Neural cell (in vitro differentiated cells): ENCODE measurements at regions not wholly inside any gene's neighbourhood (a gene's known extent, or its start where the extent isn't known, plus 50 kb on each side); places are given as distances from the start of the nearest gene placed in this dataset.

Experiments used
- H2AFZ ChIP-seq: fragments of 200-600, 300-800 bp; sonication (generic), shearing (Covaris generic); 2 replicates; pipeline ENCODE4 v1.6.0; 2014; ENCODE audit warnings: low read depth, mild to moderate bottlenecking, antibody characterized with exemption, low read length, moderate library complexity
- H3F3A ChIP-seq: fragments of 200-600 bp; shearing (Covaris generic); 2 replicates; pipeline ENCODE4 v1.6.1; 2016; ENCODE audit warnings: mild to moderate bottlenecking, moderate library complexity, mixed read lengths, antibody characterized with exemption, low read length; ENCODE audit not compliant: insufficient read depth, poor library complexity, severe bottlenecking
- H3K27ac ChIP-seq: fragments of 200-600, 300-800 bp; sonication (generic), shearing (Covaris generic); 2 replicates; pipeline ENCODE4 v1.5.1; 2014; ENCODE audit warnings: mild to moderate bottlenecking, low read length, moderate library complexity
- H3K27me3 ChIP-seq: fragments of 300-800, 200-600 bp; sonication (generic), shearing (Covaris generic); 2 replicates; pipeline ENCODE4 v1.6.0; 2014; ENCODE audit warnings: mild to moderate bottlenecking, low read depth, low read length, moderate library complexity; ENCODE audit not compliant: insufficient read depth
- H3K36me3 ChIP-seq: fragments of 300-800, 200-600 bp; sonication (generic), shearing (Covaris generic); 2 replicates; pipeline ENCODE4 v1.5.1; 2014; ENCODE audit warnings: mild to moderate bottlenecking, antibody characterized with exemption, low read length, moderate library complexity; ENCODE audit not compliant: insufficient read depth
- H3K4me2 ChIP-seq: fragments of 300-800, 200-600 bp; sonication (generic), shearing (Covaris generic); 2 replicates; pipeline ENCODE4 v1.6.0; 2014; ENCODE audit warnings: mild to moderate bottlenecking, low read length
- H3K4me3 ChIP-seq: fragments of 300-800, 200-600 bp; sonication (generic), shearing (Covaris generic); 2 replicates; pipeline ENCODE4 v1.5.1; 2014; ENCODE audit warnings: mild to moderate bottlenecking, low read length, moderate library complexity
- H3K79me2 ChIP-seq: fragments of 200-600 bp; shearing (Covaris generic); replicated peaks from 2 replicates; pipeline ENCODE4 v1.6.0; 2014; ENCODE audit warnings: mild to moderate bottlenecking, low read length, moderate library complexity; ENCODE audit not compliant: insufficient read depth
- H3K9ac ChIP-seq: fragments of 300-800, 200-600 bp; sonication (generic), shearing (Covaris generic); 2 replicates; pipeline ENCODE4 v1.6.1; 2016; ENCODE audit warnings: mild to moderate bottlenecking, low read length, mixed read lengths
- H3K9me2 ChIP-seq: fragments of 200-600 bp; shearing (Covaris generic); 2 replicates; pipeline ENCODE4 v1.6.1; 2016; ENCODE audit warnings: mild to moderate bottlenecking, low read length, mixed read lengths; ENCODE audit not compliant: insufficient read depth
- H3K9me3 ChIP-seq: fragments of 200-600, 300-800 bp; sonication (generic), shearing (Covaris generic); 2 replicates; pipeline ENCODE4 v1.6.1; 2016; ENCODE audit warnings: mild to moderate bottlenecking, mixed run types, low read length, moderate library complexity, mixed read lengths
- H4K20me1 ChIP-seq: fragments of 200-600 bp; shearing (Covaris generic); 2 replicates; pipeline ENCODE4 v1.6.1; 2016; ENCODE audit warnings: mild to moderate bottlenecking, mixed run types; ENCODE audit not compliant: insufficient read depth
- EP300 ChIP-seq: fragments of 450-650 bp; conservative IDR thresholded peaks from 2 replicates; pipeline ENCODE4 v1.6.1; 2014; ENCODE audit warnings: antibody characterized with exemption, mild to moderate bottlenecking, moderate library complexity; ENCODE audit not compliant: poor library complexity, severe bottlenecking
- EZH2 ChIP-seq: fragments of 200-600, 300-800 bp; shearing (Covaris generic), sonication (generic); IDR thresholded peaks from 2 replicates; pipeline ENCODE4 v1.6.1; 2014; ENCODE audit warnings: antibody characterized with exemption, low read length, borderline replicate concordance, mild to moderate bottlenecking; ENCODE audit not compliant: insufficient read depth, poor library complexity, severe bottlenecking
- MXI1 ChIP-seq: fragments of 450-650 bp; conservative IDR thresholded peaks from 2 replicates; pipeline ENCODE4 v1.6.1; 2014; ENCODE audit warnings: antibody characterized with exemption, mild to moderate bottlenecking; ENCODE audit not compliant: poor library complexity, severe bottlenecking
- POLR2AphosphoS5 ChIP-seq: IDR thresholded peaks from 2 replicates; pipeline ENCODE4 v1.6.1; 2012
- RAD21 ChIP-seq: fragments of 450-650 bp; conservative IDR thresholded peaks from 2 replicates; pipeline ENCODE4 v1.6.1; 2014; ENCODE audit warnings: antibody characterized with exemption, mild to moderate bottlenecking, moderate library complexity
- SMC3 ChIP-seq: fragments of 450-650 bp; conservative IDR thresholded peaks from 2 replicates; pipeline ENCODE4 v1.6.1; 2014; ENCODE audit warnings: antibody characterized with exemption, mild to moderate bottlenecking, moderate library complexity; ENCODE audit not compliant: poor library complexity
- TAF1 ChIP-seq: IDR thresholded peaks from 2 replicates; pipeline ENCODE4 v1.6.1; 2012; ENCODE audit warnings: low read depth
- TF ChIP-seq, protein P1 (sequence below): fragments of 450-650 bp; IDR thresholded peaks from 2 replicates; pipeline ENCODE4 v1.5.1; 2014; ENCODE audit warnings: antibody characterized with exemption, mild to moderate bottlenecking, moderate library complexity; ENCODE audit not compliant: poor library complexity, severe bottlenecking
- TF ChIP-seq, protein P2 (sequence below): IDR thresholded peaks from 2 replicates; pipeline ENCODE4 v1.6.1; 2012; ENCODE audit warnings: borderline replicate concordance

GRCh38 chr6:66190858-66191257, 483.8 kb upstream of the EYS start:
- TF ChIP-seq, protein P1, sequence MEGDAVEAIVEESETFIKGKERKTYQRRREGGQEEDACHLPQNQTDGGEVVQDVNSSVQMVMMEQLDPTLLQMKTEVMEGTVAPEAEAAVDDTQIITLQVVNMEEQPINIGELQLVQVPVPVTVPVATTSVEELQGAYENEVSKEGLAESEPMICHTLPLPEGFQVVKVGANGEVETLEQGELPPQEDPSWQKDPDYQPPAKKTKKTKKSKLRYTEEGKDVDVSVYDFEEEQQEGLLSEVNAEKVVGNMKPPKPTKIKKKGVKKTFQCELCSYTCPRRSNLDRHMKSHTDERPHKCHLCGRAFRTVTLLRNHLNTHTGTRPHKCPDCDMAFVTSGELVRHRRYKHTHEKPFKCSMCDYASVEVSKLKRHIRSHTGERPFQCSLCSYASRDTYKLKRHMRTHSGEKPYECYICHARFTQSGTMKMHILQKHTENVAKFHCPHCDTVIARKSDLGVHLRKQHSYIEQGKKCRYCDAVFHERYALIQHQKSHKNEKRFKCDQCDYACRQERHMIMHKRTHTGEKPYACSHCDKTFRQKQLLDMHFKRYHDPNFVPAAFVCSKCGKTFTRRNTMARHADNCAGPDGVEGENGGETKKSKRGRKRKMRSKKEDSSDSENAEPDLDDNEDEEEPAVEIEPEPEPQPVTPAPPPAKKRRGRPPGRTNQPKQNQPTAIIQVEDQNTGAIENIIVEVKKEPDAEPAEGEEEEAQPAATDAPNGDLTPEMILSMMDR, result no peak
- TF ChIP-seq POLR2AphosphoS5, result no peak
- TF ChIP-seq, protein P2, sequence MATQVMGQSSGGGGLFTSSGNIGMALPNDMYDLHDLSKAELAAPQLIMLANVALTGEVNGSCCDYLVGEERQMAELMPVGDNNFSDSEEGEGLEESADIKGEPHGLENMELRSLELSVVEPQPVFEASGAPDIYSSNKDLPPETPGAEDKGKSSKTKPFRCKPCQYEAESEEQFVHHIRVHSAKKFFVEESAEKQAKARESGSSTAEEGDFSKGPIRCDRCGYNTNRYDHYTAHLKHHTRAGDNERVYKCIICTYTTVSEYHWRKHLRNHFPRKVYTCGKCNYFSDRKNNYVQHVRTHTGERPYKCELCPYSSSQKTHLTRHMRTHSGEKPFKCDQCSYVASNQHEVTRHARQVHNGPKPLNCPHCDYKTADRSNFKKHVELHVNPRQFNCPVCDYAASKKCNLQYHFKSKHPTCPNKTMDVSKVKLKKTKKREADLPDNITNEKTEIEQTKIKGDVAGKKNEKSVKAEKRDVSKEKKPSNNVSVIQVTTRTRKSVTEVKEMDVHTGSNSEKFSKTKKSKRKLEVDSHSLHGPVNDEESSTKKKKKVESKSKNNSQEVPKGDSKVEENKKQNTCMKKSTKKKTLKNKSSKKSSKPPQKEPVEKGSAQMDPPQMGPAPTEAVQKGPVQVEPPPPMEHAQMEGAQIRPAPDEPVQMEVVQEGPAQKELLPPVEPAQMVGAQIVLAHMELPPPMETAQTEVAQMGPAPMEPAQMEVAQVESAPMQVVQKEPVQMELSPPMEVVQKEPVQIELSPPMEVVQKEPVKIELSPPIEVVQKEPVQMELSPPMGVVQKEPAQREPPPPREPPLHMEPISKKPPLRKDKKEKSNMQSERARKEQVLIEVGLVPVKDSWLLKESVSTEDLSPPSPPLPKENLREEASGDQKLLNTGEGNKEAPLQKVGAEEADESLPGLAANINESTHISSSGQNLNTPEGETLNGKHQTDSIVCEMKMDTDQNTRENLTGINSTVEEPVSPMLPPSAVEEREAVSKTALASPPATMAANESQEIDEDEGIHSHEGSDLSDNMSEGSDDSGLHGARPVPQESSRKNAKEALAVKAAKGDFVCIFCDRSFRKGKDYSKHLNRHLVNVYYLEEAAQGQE, result no peak
- no peak for TF ChIP-seq RAD21
- no peak for TF ChIP-seq EZH2
- TF ChIP-seq SMC3, result no peak
- TF ChIP-seq MXI1, result no peak
- TF ChIP-seq EP300, result no peak
- no peaks in the 10 kb centered on the region for H3K27me3 ChIP-seq
- no peak overlapping the region for H2AFZ ChIP-seq
- no peaks in the 10 kb centered on the region for H3K9me2 ChIP-seq
- no peak overlapping the region for H3K4me2 ChIP-seq
- no peaks in the 10 kb centered on the region for H3K9me3 ChIP-seq
- no peaks in the 10 kb centered on the region for H3F3A ChIP-seq
- no peaks in the 10 kb centered on the region for H4K20me1 ChIP-seq
- H3K79me2 ChIP-seq, result no peaks in the 10 kb centered on the region
- H3K9ac ChIP-seq, result no peak overlapping the region
- H3K4me3 ChIP-seq, result no peak overlapping the region
- no peaks in the 10 kb centered on the region for H3K36me3 ChIP-seq
- H3K27ac ChIP-seq, result no peak overlapping the region

- no peak overlapping the region for H2AFZ ChIP-seq
- no peak overlapping the region for H3K9ac ChIP-seq
- no peaks in the 10 kb centered on the region for H4K20me1 ChIP-seq
- no peak overlapping the region for H3K27ac ChIP-seq
- H3K9me2 ChIP-seq, result no peaks in the 10 kb centered on the region
- no peaks in the 10 kb centered on the region for H3F3A ChIP-seq
- H3K4me3 ChIP-seq, result no peak overlapping the region
- no peaks in the 10 kb centered on the region for H3K27me3 ChIP-seq
- no peak for TF ChIP-seq MXI1
- no peaks in the 10 kb centered on the region for H3K9me3 ChIP-seq
- H3K79me2 ChIP-seq, result no peaks in the 10 kb centered on the region
- no peaks in the 10 kb centered on the region for H3K36me3 ChIP-seq
- H3K4me2 ChIP-seq, result no peak overlapping the region
These were observed 482.9 kb upstream of the EYS start for GRCh38 chr6:66189915-66190314.

GRCh38 chr6:66186756-66187155, 479.7 kb upstream of the EYS start:
- no peak overlapping the region for H3K27ac ChIP-seq
- H4K20me1 ChIP-seq, result no peaks in the 10 kb centered on the region
- H3K79me2 ChIP-seq, result no peaks in the 10 kb centered on the region
- no peaks in the 10 kb centered on the region for H3K9me2 ChIP-seq
- no peaks in the 10 kb centered on the region for H3K36me3 ChIP-seq
- H3K4me2 ChIP-seq, result no peak overlapping the region
- H3K4me3 ChIP-seq, result no peak overlapping the region
- TF ChIP-seq RAD21 (no peak), TAF1 (no peak), EZH2 (no peak), EP300 (no peak), MXI1 (no peak), SMC3 (no peak), POLR2AphosphoS5 (no peak)
- TF ChIP-seq, protein P1, result no peak
- TF ChIP-seq, protein P2, result no peak
- no peaks in the 10 kb centered on the region for H3F3A ChIP-seq
- no peaks in the 10 kb centered on the region for H3K9me3 ChIP-seq
- no peaks in the 10 kb centered on the region for H3K27me3 ChIP-seq
- H2AFZ ChIP-seq, result no peak overlapping the region
- H3K9ac ChIP-seq, result no peak overlapping the region
